GM18873 (cell line): ENCODE measurements at regions not wholly inside any gene's neighbourhood (a gene's known extent, or its start where the extent isn't known, plus 50 kb on each side); places are given as distances from the start of the nearest gene placed in this dataset.
"Not testable (repeated sequence)": the region's sequence is repeated elsewhere in the genome, so short reads cannot be mapped to it uniquely, and the experiment has no call there.

Experiments used
- ATAC-seq: cut with Tn5 transposase; IDR thresholded peaks from one replicate; pipeline ENCODE4 v1.9.1; 2021; ENCODE audit warnings: mild to moderate bottlenecking, moderate library complexity, moderate number of reproducible peaks; ENCODE audit not compliant: unreplicated experiment, low FRiP score

GRCh38 chr19:27870293-27870692 is 1342.7 kb downstream of the UQCRFS1 start:
- ATAC-seq = no peak

- no peak for ATAC-seq
These were observed 1344.9 kb downstream of the UQCRFS1 start for GRCh38 chr19:27868007-27868406.

GRCh38 chr19:27865927-27866777 is 1346.8 kb downstream of the UQCRFS1 start:
- no peak for ATAC-seq

GRCh38 chr19:27861411-27861975 is 1351.5 kb downstream of the UQCRFS1 start:
- no peak for ATAC-seq

- ATAC-seq = no peak
These were observed 1352.5 kb downstream of the UQCRFS1 start for GRCh38 chr19:27860309-27860934.

GRCh38 chr19:27859689-27860088 is 1353.3 kb downstream of the UQCRFS1 start:
- no peak for ATAC-seq

- no peak for ATAC-seq
These were observed 1353.9 kb downstream of the UQCRFS1 start for GRCh38 chr19:27858981-27859581.

GRCh38 chr19:27852931-27853330 is 1360.0 kb downstream of the UQCRFS1 start:
- not testable (repeated sequence) for ATAC-seq

GRCh38 chr19:27851543-27852060 is 1361.3 kb downstream of the UQCRFS1 start:
- no peak for ATAC-seq

- ATAC-seq = no peak
These were observed 1361.9 kb downstream of the UQCRFS1 start for GRCh38 chr19:27851002-27851481.

- ATAC-seq = no peak
These were observed 1366.0 kb downstream of the UQCRFS1 start for GRCh38 chr19:27846944-27847343.

GRCh38 chr19:27844261-27844660 is 1368.7 kb downstream of the UQCRFS1 start:
- no peak for ATAC-seq

GRCh38 chr19:27843861-27844260 is 1369.1 kb downstream of the UQCRFS1 start:
- no peak for ATAC-seq

- ATAC-seq = no peak
These were observed 1379.9 kb downstream of the UQCRFS1 start for GRCh38 chr19:27833031-27833430.

GRCh38 chr19:27828829-27829228 is 1384.1 kb downstream of the UQCRFS1 start:
- no peak for ATAC-seq

GRCh38 chr19:27824108-27824507 is 1388.8 kb downstream of the UQCRFS1 start:
- ATAC-seq = no peak

GRCh38 chr19:27822336-27822735 is 1390.6 kb downstream of the UQCRFS1 start:
- ATAC-seq = no peak

- ATAC-seq = no peak
These were observed 1391.4 kb downstream of the UQCRFS1 start for GRCh38 chr19:27821418-27822018.

- no peak for ATAC-seq
These were observed 1397.0 kb downstream of the UQCRFS1 start for GRCh38 chr19:27815985-27816384.

- ATAC-seq = not testable (repeated sequence)
These were observed 1398.1 kb downstream of the UQCRFS1 start for GRCh38 chr19:27814834-27815233.
